Sigmoid colon (tissue), 4 donors: ENCODE measurements at regions not wholly inside any gene's neighbourhood (a gene's known extent, or its start where the extent isn't known, plus 50 kb on each side); places are given as distances from the start of the nearest gene placed in this dataset.

Source experiments
- CTCF ChIP-seq, 4 experiments: fragments of 450-650 bp in 3 of 4; fragments of 200-600 bp in 1 of 4; IDR thresholded peaks; one replicate each; pipeline ENCODE4 v1.5.1; 2016 to 2019; ENCODE audit warnings: antibody characterized with exemption in 4 of 4, mild to moderate bottlenecking in 3 of 4, moderate library complexity in 2 of 4
- POLR2AphosphoS5 ChIP-seq, 4 donors: sonication (generic); formaldehyde crosslinking; IDR thresholded peaks; one replicate each; pipeline ENCODE4 v1.6.1; 2017; ENCODE audit warnings: antibody characterized with exemption in 4 of 4

GRCh38 chr5:154614125-154614524, 136.1 kb upstream of the HAND1 start:
- TF ChIP-seq POLR2AphosphoS5 (IDR thresholded peaks at IDR 0.05), result no peak
- TF ChIP-seq CTCF (IDR thresholded peaks at IDR 0.05), result no peak
